ENCODE measurements at regions not wholly inside any gene's neighbourhood (a gene's known extent, or its start where the extent isn't known, plus 50 kb on each side); places are given as distances from the start of the nearest gene placed in this dataset.

DNA sequence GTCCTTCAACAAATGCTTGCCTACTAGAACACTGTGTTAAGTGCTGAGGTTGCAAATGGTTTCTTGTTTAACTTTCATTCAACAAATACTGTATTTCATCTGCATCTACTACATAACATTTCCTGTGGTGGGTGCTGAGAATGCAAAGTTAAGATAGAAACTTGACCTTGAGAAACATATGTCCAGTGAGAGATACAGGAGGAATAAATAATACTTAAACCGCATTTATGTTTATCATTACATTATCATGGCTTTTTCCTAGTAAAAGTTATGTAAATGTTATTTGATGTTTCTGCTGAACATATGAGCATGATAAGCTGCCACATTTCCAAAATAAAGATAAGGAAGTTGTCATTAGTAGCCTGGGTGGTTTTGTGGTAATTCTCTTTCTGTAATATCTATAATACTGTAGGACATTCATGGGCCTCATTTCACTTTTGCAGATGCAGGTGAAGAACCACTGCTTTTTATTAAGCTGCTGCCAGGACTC is 590.4 kb downstream of the PLPP3 start (continued):
- TF ChIP-seq KDM4A (IDR thresholded peaks at IDR 0.05; ENCODE audit: low read depth, low read length, severe bottlenecking) (no peak), NANOG (IDR thresholded peaks at IDR 0.05; ENCODE audit: insufficient read depth, low read depth, low read length, poor library complexity, severe bottlenecking) (no peak)
